HG02571 (cell line): ENCODE measurements at regions not wholly inside any gene's neighbourhood (a gene's known extent, or its start where the extent isn't known, plus 50 kb on each side); places are given as distances from the start of the nearest gene placed in this dataset.

Experiments
- ATAC-seq: cut with Tn5 transposase; IDR thresholded peaks from one replicate; pipeline ENCODE4 v1.9.1; 2021; ENCODE audit warnings: mild to moderate bottlenecking, moderate library complexity; ENCODE audit not compliant: unreplicated experiment

- no peak for ATAC-seq
Observed at GRCh38 chr15:35596285-35596684, 50.3 kb upstream of the DPH6 start.

GRCh38 chr15:35602836-35603235 is 56.9 kb upstream of the DPH6 start:
- peak; percentile 46 for ATAC-seq

GRCh38 chr15:35603301-35603700 is 57.3 kb upstream of the DPH6 start:
- ATAC-seq = peak; percentile 60

- ATAC-seq = peak; percentile 10
Observed at GRCh38 chr15:35603856-35604255, 57.9 kb upstream of the DPH6 start.

GRCh38 chr15:35605764-35606449 is 59.9 kb upstream of the DPH6 start:
- ATAC-seq = no peak

DNA sequence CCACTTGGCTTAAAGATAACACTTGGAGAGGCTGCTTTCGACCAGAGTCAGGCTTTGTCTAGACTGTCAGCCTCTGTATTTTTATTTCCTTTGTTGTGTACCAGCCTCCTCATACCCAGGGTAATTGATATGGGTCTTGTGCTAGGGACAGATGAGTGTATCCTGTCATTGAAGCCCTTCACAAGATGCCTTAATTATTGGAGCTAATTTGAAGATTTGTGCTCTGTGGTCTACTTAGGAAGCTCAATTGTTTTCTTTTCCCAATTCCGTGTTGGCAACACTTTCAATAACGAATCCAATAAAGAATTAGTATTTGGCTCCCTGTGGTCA is 60.5 kb upstream of the DPH6 start:
- no peak for ATAC-seq

DNA sequence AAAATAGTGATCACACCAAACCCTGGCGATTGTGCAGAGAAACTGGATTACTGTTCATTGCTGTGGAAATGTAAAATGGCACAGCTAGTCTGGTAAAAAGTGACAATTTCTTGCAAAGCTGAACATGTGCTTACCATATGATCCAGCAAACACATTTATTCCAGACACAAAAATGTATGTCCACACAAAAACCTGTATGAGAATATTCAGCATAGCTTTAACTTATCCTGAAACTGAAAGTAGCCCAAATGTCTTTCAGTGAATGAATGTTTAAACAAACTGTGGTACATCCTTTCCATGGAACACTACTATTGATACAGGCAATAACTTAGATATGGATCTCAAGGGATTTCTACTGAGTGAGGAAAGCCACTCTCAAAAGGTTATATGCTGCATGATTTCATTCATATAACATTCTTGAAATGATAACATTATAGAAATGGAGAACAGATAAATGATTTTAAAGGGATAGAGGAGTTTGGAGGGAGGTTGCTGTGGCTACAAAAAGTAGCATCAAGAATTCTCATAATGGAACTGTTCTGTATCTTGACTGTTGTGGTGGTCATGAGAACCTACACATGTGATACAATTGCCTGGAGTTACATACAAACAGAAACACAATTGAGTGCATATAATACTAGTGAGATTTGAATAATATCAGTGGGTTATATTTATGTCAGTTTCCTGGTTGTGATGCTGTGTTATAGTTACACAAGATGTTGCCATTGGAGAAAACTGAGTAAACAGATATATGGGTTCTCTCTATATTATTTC is 70.7 kb upstream of the DPH6 start:
- no peak for ATAC-seq

DNA sequence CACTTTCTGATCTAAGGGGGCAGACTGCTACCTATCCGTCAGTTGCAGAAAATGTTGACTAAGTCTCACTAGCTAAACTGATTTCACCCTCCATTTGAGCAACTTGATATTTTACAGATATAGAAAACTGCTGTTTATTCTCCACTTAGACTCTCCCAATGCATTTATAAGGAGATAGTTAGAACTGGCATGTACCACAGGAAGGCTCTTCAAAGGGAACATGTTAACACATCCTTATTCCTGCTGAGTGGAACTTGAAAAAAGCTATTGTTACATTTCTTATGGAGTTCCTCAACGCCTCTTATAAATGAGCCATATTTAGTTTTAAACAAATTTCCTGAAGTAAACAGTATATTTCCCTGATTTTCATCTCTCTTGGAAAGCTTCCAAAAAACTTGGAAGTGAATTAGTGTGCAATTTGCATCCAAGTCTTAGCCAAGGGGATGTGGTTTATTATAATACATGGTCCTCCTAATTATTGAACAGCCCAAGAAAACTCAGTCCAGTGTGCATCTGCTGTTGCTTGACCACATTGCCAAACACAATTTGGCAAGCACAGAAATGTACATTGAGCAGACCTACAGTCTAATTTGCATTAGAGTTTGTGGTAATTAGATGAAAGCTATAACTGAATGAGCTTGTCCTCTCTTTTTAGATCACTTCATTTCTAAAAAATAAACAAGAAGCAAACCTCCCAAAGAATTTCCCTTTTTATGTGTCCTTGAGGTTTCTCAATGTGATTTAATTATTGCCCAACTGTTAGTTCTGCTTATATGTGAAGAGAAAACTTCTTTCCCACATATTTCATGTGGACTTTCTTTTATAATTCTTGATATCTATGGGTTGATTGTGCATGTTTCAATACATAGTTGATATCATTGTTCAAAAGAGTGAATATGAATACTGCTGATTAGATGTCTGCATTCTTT is 72.6 kb upstream of the DPH6 start:
- ATAC-seq = no peak

DNA sequence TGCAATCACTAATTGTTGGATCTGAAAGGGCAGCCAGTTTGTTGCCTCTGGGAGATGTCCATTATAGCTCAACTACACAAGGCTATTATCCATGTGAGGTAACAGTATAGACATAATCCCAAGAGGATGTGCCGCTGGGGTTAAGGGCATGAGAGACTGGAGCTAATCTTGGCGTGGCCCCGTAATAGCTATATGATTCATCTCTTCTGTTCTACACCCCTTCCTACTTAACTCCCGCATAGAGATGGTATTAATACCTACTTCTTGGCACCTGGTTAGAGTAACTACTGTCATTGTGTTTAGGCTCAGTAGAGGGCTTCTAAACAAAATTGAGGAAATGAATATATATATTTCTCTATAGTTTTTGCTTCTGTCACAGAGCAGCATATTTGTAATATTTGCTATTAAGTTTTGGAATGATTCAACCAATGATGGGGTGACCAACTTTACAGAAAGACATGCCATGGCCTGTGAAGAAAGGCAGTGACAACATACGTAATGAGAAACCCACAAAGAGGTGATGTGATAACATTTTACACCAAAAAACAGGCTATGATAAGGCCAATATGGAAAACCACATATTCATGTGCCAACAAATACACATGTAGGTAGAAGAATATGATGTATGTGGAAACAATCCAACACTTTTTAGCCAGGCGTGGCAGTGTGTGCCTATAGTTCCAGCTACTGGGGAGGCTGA is 76.8 kb upstream of the DPH6 start:
- no peak for ATAC-seq

DNA sequence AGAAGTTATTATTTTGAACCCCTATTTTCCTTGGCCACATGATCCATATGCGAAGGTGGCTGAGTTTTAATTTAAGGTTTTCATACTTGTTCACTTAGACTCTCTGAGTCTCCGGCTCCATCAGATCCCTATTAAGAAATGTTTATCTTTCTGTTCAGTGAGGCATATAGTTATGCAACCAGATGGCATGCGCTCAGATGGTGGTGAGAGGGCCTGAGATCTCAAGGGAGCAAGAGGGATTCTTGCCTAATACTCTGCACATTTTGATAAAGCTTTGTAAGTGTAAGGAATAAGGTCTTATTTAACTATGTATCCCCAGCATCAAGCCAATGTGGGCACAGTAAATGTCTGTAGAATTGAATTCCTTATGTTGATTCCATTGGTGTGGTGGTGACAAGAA is 78.9 kb upstream of the DPH6 start:
- ATAC-seq = no peak

GRCh38 chr15:35626571-35627318 is 80.8 kb upstream of the DPH6 start:
- no peak for ATAC-seq

- no peak for ATAC-seq
Observed at GRCh38 chr15:35627696-35628095, 81.7 kb upstream of the DPH6 start.

- ATAC-seq = no peak
Observed at GRCh38 chr15:35629766-35630165, 83.8 kb upstream of the DPH6 start.

GRCh38 chr15:35630532-35630931 is 84.6 kb upstream of the DPH6 start:
- ATAC-seq = no peak

DNA sequence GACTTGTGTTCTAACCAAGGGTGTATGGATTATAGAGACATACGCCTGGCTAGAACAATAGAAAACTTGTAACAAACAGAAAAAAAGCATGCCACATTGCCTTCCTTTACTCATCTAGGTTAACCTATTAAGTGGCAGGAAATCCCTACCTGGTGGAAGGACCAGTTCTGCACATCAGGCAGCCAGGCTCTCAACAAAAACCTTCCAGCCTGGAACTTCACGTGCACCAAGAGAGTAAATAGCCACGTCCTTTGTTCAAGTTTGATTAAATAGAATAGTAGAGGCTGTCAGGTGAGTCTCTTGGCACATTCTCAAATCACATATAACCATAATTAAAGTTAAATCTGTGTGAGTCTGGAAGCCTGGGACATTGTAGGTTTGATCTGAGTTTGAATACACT is 85.0 kb upstream of the DPH6 start:
- no peak for ATAC-seq

- no peak for ATAC-seq
Observed at GRCh38 chr15:35633677-35634076, 87.7 kb upstream of the DPH6 start.

- ATAC-seq = no peak
Observed at GRCh38 chr15:35646790-35647189, 100.8 kb upstream of the DPH6 start.

DNA sequence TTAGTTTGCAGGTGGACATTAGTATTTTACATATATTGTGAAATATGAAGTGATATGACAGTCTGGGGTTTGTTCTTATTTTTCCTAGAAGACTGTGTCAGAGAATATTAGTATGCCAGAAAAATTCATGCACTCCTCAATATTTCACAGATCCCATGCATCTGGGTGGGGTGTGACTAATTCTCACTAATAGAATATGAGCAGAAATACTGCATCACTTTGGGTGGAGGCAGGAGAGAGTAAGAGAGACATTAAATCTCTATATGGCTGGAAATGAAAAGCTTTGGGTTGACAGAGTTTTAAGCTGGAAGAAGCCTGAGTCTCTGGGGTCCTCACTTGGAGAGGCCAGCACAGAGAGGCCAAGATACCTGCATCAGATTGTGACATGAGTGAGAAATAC is 101.3 kb upstream of the DPH6 start:
- no peak for ATAC-seq

DNA sequence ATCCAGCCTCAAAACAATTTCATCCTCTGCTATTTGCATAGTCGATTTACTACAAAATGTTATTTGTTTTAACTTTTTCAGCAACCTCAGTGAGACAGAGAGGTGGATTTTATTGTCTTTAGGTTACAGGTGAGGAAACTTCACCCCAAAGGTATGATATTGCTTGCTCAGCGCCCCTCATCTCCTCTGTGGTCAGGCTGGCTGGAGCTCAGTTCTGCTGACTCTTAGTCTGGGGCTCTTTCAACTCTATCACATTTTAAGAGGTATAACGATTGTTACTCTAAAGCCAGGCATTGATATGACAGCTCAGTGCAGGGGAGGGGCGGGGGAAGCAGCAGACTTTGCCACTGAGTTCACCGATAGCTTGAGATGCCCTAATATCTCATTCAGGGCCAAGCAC is 103.0 kb upstream of the DPH6 start:
- no peak for ATAC-seq

GRCh38 chr15:35649575-35649974 is 103.6 kb upstream of the DPH6 start:
- ATAC-seq = no peak
